ENCODE measurements at regions not wholly inside any gene's neighbourhood (a gene's known extent, or its start where the extent isn't known, plus 50 kb on each side); places are given as distances from the start of the nearest gene placed in this dataset.

DNA sequence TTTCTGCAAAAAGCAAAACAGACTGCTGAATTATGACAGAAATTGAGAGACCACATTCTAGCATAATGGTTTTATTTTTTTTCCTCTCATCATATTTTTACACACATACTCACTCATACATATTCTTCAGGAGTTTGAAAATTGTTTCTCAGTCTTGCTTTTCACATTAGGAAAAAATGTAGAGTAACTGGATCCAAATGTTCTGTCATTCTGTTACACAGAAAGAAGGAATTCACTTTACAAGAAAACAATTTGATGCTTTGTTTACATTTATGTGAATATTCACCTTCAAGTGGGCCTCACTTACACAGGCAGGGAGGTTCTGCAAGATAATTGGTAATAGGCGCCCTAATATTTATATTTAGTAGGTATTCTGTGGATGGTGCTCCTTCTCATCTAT lies 82.0 kb downstream of the ARL4A start:
- TF ChIP-seq, protein P1, sequence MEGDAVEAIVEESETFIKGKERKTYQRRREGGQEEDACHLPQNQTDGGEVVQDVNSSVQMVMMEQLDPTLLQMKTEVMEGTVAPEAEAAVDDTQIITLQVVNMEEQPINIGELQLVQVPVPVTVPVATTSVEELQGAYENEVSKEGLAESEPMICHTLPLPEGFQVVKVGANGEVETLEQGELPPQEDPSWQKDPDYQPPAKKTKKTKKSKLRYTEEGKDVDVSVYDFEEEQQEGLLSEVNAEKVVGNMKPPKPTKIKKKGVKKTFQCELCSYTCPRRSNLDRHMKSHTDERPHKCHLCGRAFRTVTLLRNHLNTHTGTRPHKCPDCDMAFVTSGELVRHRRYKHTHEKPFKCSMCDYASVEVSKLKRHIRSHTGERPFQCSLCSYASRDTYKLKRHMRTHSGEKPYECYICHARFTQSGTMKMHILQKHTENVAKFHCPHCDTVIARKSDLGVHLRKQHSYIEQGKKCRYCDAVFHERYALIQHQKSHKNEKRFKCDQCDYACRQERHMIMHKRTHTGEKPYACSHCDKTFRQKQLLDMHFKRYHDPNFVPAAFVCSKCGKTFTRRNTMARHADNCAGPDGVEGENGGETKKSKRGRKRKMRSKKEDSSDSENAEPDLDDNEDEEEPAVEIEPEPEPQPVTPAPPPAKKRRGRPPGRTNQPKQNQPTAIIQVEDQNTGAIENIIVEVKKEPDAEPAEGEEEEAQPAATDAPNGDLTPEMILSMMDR (IDR thresholded peaks at IDR 0.05), result no peak
- TF ChIP-seq EZH2 (IDR thresholded peaks at IDR 0.05; ENCODE audit: borderline replicate concordance, insufficient read depth, low read depth, low read length, poor library complexity, severe bottlenecking), result no peak
